ENCODE measurements at regions not wholly inside any gene's neighbourhood (a gene's known extent, or its start where the extent isn't known, plus 50 kb on each side); places are given as distances from the start of the nearest gene placed in this dataset.
"Not testable (repeated sequence)": the region's sequence is repeated elsewhere in the genome, so short reads cannot be mapped to it uniquely, and the experiment has no call there.

GRCh38 chr15:96144734-96145133 lies 185.8 kb upstream of the NR2F2 start:
- H3K4me1 ChIP-seq (ENCODE audit: insufficient read depth, low read length), result no peaks in the 10 kb centered on the region
- TF ChIP-seq, protein P1, sequence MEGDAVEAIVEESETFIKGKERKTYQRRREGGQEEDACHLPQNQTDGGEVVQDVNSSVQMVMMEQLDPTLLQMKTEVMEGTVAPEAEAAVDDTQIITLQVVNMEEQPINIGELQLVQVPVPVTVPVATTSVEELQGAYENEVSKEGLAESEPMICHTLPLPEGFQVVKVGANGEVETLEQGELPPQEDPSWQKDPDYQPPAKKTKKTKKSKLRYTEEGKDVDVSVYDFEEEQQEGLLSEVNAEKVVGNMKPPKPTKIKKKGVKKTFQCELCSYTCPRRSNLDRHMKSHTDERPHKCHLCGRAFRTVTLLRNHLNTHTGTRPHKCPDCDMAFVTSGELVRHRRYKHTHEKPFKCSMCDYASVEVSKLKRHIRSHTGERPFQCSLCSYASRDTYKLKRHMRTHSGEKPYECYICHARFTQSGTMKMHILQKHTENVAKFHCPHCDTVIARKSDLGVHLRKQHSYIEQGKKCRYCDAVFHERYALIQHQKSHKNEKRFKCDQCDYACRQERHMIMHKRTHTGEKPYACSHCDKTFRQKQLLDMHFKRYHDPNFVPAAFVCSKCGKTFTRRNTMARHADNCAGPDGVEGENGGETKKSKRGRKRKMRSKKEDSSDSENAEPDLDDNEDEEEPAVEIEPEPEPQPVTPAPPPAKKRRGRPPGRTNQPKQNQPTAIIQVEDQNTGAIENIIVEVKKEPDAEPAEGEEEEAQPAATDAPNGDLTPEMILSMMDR (IDR thresholded peaks at IDR 0.05; ENCODE audit: borderline replicate concordance, extremely low read depth, low read length, poor library complexity, severe bottlenecking), result no peak
- no peak for TF ChIP-seq EZH2 (IDR thresholded peaks at IDR 0.05; ENCODE audit: borderline replicate concordance, low read depth, low read length, severe bottlenecking)
- H4K20me1 ChIP-seq (ENCODE audit: insufficient read depth, low read length), result no peaks in the 10 kb centered on the region
- DNase-seq (no peak), ATAC-seq (ENCODE audit: insufficient read depth, low read depth) (no peak)
- no peaks in the 10 kb centered on the region for H3K36me3 ChIP-seq (ENCODE audit: insufficient read depth, low read length)
- H2AFZ ChIP-seq (ENCODE audit: low read depth, low read length), result no peak overlapping the region
- no peak overlapping the region for H3K4me2 ChIP-seq (ENCODE audit: insufficient read depth, low read length)
- H3K9ac ChIP-seq (ENCODE audit: low read depth, low read length), result no peak overlapping the region
- no peaks in the 10 kb centered on the region for H3K9me3 ChIP-seq (ENCODE audit: insufficient read depth, low read length, severe bottlenecking)
- no peak overlapping the region for H3K27ac ChIP-seq (ENCODE audit: low read length)
- no peaks in the 10 kb centered on the region for H3K79me2 ChIP-seq (ENCODE audit: insufficient read depth, low read length)
- H3K27me3 ChIP-seq (ENCODE audit: insufficient read depth, low read length, poor library complexity), result no peaks in the 10 kb centered on the region
- no peak overlapping the region for H3K4me3 ChIP-seq (ENCODE audit: low read depth in 1 of 2, low read length in 2 of 2)

DNA sequence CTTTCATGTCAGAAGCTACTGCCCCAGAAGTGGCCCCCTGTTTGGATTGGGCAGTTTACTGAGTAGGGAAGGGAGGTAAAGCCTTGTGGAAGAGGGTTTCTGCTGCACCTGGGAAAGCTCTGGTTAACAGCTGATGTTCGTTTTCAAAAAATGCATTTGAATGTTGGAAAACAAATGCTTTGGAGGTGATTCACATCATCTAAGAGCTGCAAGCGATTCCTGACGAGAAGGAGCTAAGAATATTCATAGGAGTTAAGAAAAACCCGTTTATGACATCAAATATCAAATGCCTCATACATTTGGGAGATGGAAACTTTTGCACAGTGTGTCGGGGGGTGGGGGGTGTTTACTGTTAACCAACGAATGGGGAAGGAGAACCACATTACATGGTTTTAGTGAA lies 183.8 kb upstream of the NR2F2 start:
- Histone ChIP-seq H3K9me3 (ENCODE audit: insufficient read depth, low read length, severe bottlenecking) (no peaks in the 10 kb centered on the region), H3K9ac (ENCODE audit: low read depth, low read length) (no peak overlapping the region), H4K20me1 (ENCODE audit: insufficient read depth, low read length) (no peaks in the 10 kb centered on the region), H3K79me2 (ENCODE audit: insufficient read depth, low read length) (no peaks in the 10 kb centered on the region), H2AFZ (ENCODE audit: low read depth, low read length) (no peak overlapping the region), H3K4me3 (ENCODE audit: low read depth in 1 of 2, low read length in 2 of 2) (no peak overlapping the region), H3K36me3 (ENCODE audit: insufficient read depth, low read length) (no peaks in the 10 kb centered on the region), H3K27ac (ENCODE audit: low read length) (no peak overlapping the region), H3K27me3 (ENCODE audit: insufficient read depth, low read length, poor library complexity) (no peaks in the 10 kb centered on the region), H3K4me1 (ENCODE audit: insufficient read depth, low read length) (no peaks in the 10 kb centered on the region), H3K4me2 (ENCODE audit: insufficient read depth, low read length) (no peak overlapping the region)
- no peak for ATAC-seq (ENCODE audit: insufficient read depth, low read depth)
- DNase-seq, result no peak
- TF ChIP-seq, protein P1 (IDR thresholded peaks at IDR 0.05; ENCODE audit: borderline replicate concordance, extremely low read depth, low read length, poor library complexity, severe bottlenecking), result no peak
- no peak for TF ChIP-seq EZH2 (IDR thresholded peaks at IDR 0.05; ENCODE audit: borderline replicate concordance, low read depth, low read length, severe bottlenecking)

DNA sequence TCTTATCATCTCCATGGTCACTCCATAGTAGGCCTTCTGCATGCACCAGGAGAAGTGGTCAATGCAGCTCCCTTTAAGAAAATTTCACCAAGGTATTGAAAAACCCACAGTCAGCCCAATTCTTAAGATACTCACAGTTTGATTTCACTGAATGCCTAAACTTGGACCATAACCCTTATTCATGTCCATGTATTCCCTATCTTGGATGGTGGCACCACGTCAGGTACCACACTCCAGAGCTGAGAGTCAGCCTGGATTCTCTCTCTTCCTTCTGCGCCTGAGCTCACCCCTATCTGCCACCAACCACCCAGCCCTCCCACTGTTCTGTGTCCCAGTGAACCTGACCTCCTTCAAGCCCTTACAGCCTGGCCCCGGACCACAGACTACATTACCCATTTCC lies 183.2 kb upstream of the NR2F2 start:
- Histone ChIP-seq H4K20me1 (ENCODE audit: insufficient read depth, low read length) (no peaks in the 10 kb centered on the region), H2AFZ (ENCODE audit: low read depth, low read length) (no peak overlapping the region), H3K4me3 (ENCODE audit: low read depth in 1 of 2, low read length in 2 of 2) (no peak overlapping the region), H3K4me2 (ENCODE audit: insufficient read depth, low read length) (no peak overlapping the region), H3K27me3 (ENCODE audit: insufficient read depth, low read length, poor library complexity) (no peaks in the 10 kb centered on the region), H3K79me2 (ENCODE audit: insufficient read depth, low read length) (no peaks in the 10 kb centered on the region), H3K9me3 (ENCODE audit: insufficient read depth, low read length, severe bottlenecking) (no peaks in the 10 kb centered on the region), H3K4me1 (ENCODE audit: insufficient read depth, low read length) (no peaks in the 10 kb centered on the region), H3K9ac (ENCODE audit: low read depth, low read length) (no peak overlapping the region), H3K27ac (ENCODE audit: low read length) (no peak overlapping the region), H3K36me3 (ENCODE audit: insufficient read depth, low read length) (no peaks in the 10 kb centered on the region)
- no peak for TF ChIP-seq EZH2 (IDR thresholded peaks at IDR 0.05; ENCODE audit: borderline replicate concordance, low read depth, low read length, severe bottlenecking)
- TF ChIP-seq, protein P1 (IDR thresholded peaks at IDR 0.05; ENCODE audit: borderline replicate concordance, extremely low read depth, low read length, poor library complexity, severe bottlenecking), result no peak
- no peak for ATAC-seq (ENCODE audit: insufficient read depth, low read depth)
- no peak for DNase-seq

- H3K27ac ChIP-seq (ENCODE audit: low read length), result no peak overlapping the region
- no peak overlapping the region for H3K4me3 ChIP-seq (ENCODE audit: low read depth in 1 of 2, low read length in 2 of 2)
- TF ChIP-seq, protein P1 (IDR thresholded peaks at IDR 0.05; ENCODE audit: borderline replicate concordance, extremely low read depth, low read length, poor library complexity, severe bottlenecking), result no peak
- no peak for TF ChIP-seq EZH2 (IDR thresholded peaks at IDR 0.05; ENCODE audit: borderline replicate concordance, low read depth, low read length, severe bottlenecking)
- no peaks in the 10 kb centered on the region for H4K20me1 ChIP-seq (ENCODE audit: insufficient read depth, low read length)
- no peaks in the 10 kb centered on the region for H3K27me3 ChIP-seq (ENCODE audit: insufficient read depth, low read length, poor library complexity)
- H2AFZ ChIP-seq (ENCODE audit: low read depth, low read length), result no peak overlapping the region
- no peak overlapping the region for H3K4me2 ChIP-seq (ENCODE audit: insufficient read depth, low read length)
- H3K4me1 ChIP-seq (ENCODE audit: insufficient read depth, low read length), result no peaks in the 10 kb centered on the region
- DNase-seq (no peak), ATAC-seq (ENCODE audit: insufficient read depth, low read depth) (no peak)
- H3K9me3 ChIP-seq (ENCODE audit: insufficient read depth, low read length, severe bottlenecking), result no peaks in the 10 kb centered on the region
- H3K9ac ChIP-seq (ENCODE audit: low read depth, low read length), result no peak overlapping the region
- H3K36me3 ChIP-seq (ENCODE audit: insufficient read depth, low read length), result no peaks in the 10 kb centered on the region
- H3K79me2 ChIP-seq (ENCODE audit: insufficient read depth, low read length), result no peaks in the 10 kb centered on the region
These were observed 180.2 kb upstream of the NR2F2 start for GRCh38 chr15:96150254-96150653.

DNA sequence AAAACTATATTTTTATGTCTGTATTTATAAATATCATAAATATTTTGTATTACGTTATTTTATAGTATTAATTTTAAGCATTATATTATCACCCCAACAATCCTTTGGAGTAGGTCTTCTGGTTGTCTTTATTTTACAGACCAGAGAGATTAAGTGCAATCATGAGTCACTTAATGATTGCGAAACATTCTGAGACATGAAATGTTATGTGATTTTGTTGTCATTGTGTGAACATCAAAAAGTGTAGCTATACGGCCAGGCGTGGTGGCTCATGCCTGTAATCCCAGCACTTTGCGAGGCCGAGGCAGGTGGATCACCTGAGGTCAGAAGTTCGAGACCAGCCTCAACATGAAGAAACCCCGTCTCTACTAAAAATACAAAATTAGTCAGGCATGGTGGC lies 178.8 kb upstream of the NR2F2 start:
- ATAC-seq (ENCODE audit: insufficient read depth, low read depth); H3K9ac ChIP-seq (ENCODE audit: low read depth, low read length); H3K36me3 ChIP-seq (ENCODE audit: insufficient read depth, low read length); H4K20me1 ChIP-seq (ENCODE audit: insufficient read depth, low read length); H3K27ac ChIP-seq (ENCODE audit: low read length); H3K4me1 ChIP-seq (ENCODE audit: insufficient read depth, low read length); H2AFZ ChIP-seq (ENCODE audit: low read depth, low read length); DNase-seq; H3K9me3 ChIP-seq (ENCODE audit: insufficient read depth, low read length, severe bottlenecking); H3K79me2 ChIP-seq (ENCODE audit: insufficient read depth, low read length); H3K27me3 ChIP-seq (ENCODE audit: insufficient read depth, low read length, poor library complexity); H3K4me3 ChIP-seq (ENCODE audit: low read depth in 1 of 2, low read length in 2 of 2); H3K4me2 ChIP-seq (ENCODE audit: insufficient read depth, low read length): not testable (repeated sequence)
